ENCODE measurements at regions not wholly inside any gene's neighbourhood (a gene's known extent, or its start where the extent isn't known, plus 50 kb on each side); places are given as distances from the start of the nearest gene placed in this dataset.

DNA sequence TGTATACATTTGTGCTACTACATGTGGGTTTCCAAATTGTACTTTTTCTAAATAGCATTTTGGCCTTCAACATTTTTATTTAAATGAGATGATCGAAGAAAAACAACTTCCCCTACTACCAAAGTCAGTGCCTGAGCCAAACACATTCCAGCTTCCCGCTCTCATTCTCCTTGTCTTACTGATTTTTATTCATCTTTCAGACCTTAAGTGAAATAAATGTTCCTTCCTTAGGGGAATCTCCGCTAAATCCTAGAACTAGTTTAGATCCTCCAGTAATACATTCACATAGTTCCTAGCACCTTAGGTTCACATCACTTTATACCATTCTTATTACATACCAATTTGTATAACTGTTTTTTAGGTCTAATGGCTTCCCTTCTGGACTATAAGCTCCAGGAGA is 122.3 kb upstream of the COL3A1 start:
- no peak for DNase-seq (ENCODE audit: low spot score)

DNA sequence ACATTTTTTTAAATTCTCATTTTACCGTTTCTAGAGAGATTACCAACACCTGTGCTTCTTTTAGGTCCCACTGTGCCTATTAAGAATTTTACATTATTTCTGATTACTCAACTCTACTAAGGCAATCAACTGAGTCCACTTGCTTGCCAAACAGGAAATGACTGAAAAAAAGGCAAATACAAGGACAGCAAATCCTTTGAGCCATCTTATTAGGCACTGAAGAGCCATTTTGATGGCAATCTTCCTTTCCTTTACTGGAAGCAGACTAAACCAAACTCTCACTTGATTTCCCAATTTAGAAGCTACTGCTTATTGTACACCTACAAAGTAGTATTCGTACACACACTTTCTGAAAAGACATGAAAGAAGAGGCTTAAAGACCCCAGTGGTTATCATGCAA is 121.4 kb upstream of the COL3A1 start:
- DNase-seq (ENCODE audit: low spot score): no peak

DNA sequence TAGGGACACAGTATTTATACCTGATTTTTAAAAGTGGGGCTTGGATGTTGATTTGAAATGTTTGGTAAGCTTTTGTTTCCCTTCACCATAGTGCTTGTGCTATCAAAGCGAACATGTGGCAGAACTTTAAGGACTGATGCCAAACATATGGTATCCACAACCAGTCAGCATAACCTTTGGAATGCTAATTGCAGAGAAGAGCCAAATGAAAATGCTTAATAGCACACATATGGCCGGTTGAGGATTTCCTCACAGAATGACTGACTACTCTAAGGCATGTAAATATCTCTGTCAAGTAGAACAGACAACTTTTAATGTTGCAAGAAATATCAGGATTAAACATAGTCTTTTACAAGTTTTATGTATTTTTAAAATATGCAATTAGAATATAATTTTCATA is 120.9 kb upstream of the COL3A1 start:
- no peak for DNase-seq (ENCODE audit: low spot score)

DNA sequence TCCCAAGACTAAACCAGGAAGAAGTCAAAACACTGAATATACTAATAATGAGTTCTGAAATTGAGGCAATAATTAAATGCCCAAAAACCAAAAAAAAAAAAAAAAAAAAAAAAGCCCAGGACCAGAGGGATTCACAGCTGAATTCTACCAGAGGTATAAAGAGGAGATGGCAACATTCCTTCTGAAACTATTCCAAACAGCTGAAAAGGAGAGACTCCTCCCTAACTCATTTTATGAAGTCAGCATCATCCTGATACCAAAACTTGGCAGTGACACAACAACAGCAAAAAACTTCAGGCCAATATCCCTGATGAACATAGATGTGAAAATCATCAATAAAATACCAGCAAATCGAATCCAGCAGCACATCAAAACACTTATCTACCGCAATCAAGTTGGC is 108.5 kb upstream of the COL3A1 start:
- DNase-seq (ENCODE audit: low spot score): no peak

DNA sequence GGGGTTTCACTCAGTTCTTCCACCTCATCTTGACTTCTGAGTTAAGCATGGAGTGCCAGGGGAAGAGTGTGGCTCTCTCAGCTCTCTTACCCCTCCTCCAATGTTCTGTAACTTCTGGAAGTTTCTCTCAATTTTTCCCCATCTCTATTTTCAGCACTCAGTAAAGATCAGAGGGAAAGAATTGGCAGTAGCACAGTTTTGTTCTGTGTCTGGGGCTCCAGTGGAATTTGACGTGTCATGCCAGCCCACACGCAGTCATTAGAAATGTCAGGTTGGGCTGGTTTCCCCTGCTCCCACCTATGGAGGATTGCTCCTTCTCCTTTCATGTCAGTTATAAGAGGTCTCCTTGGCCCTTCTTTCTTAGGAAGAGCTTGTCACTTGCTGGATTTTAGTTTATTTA is 104.6 kb upstream of the COL3A1 start:
- peak; percentile 1 for DNase-seq (ENCODE audit: low spot score)

DNA sequence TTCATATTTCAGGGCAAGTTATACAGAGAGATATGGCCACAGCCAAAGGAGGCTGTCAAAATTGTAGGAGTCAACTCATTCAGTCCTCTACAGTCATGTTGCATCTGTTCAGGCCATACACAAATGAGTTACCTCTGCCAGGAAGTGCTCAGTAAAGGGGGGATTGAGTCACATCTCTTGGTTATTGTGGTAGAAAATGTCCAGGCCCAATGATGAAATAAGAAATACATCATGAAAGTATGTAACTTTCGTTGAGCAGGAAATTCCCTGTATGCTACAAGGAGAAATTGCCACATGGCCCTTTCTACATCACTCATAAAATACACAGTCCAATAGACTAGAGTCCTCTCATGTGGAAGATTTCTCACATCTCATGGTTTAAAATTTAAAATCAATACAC is 103.9 kb upstream of the COL3A1 start:
- DNase-seq (ENCODE audit: low spot score): no peak

DNA sequence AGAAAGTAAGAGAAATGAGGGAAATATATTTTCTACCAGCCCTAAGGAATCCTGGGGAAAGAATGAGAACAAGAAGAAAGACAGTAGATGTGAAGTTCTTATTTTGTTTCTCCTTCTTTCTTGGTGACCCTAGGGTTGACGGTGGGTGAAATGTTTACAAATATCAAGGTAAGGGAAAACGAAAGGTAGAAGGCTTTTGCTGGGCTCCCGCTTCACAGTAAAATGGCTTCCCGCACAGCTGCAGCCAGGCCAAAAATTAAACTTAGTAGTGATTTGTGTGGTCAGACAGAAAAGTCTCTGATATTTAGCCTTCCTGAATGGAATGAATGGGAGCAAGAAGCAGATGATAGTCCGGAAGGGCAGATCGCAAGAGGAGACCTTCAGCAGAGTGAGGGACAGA is 99.1 kb upstream of the COL3A1 start:
- no peak for DNase-seq (ENCODE audit: low spot score)

DNA sequence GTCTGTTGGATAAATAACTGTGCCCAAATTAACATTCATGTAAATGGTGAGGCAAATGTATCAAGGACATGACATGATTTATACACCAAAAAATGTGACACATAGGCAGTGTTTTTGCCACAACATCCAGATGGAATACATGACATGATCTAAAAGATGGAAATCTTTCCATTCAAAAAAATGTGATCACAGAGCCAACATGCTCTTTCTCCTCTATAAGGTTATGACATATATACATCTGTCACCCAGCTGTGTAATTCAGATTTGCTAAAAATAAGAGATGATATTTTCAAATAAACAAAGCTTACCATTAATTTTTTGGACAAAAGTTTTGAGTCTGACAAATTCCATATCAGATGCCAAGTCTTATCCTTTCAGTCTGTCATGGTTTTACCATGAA is 95.5 kb upstream of the COL3A1 start:
- no peak for DNase-seq (ENCODE audit: low spot score)

DNA sequence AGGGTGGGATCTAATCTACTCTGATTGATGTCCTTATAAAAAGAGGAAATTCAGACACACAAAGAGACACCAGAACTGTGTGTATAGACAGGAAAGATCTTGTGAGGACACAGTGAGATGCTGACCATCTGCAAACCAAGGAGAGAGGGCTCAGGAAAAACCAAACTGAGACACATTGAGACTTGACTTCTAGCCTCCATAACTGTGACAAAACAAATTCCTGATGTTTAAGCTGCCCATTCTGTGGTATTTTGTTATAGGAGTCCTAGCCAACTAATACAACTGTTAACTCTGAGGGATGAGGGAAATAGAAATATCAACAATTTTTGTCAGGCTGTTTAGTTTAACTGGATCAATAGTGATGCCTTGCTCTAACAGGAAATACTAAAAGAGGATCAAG is 93.4 kb upstream of the COL3A1 start:
- no peak for DNase-seq (ENCODE audit: low spot score)

DNA sequence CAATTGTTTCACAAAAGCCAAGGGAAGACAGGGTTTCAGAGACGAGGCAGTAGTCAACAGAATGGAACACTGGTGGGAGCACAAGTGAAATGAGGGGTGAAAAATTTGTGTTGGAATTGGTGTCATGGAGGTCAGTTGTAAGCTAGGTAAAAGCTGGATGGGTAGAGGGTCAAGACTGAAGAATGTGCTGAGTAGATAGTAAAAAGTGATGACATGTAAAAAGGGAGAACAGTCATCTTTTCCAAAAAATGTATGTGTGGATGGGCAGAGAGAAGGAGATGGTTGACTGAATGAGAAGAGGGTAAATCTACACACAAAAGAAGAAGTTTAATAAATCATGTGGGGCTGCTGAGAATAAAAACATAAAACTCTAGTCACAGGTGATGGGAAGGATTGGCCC is 92.7 kb upstream of the COL3A1 start:
- DNase-seq (ENCODE audit: low spot score): no peak

DNA sequence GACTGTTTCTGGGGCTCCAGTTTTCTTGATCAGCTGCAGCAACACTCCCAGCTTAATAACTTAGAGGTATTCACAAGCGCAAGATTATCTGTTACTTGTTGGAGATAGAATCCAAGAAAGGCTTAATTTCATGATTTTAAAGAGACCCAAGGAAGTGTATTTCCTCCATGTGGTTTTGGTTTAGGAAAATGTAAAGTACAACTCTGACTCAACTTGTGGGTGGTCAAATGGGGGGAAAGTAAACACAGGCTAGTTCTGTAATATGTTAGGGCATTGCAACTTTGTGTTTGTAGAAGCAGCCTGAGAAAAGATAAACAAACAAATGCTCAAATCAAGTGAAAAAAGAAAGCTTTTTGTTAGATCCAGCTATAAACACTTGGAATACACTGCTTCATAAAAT is 90.1 kb upstream of the COL3A1 start:
- no peak for DNase-seq (ENCODE audit: low spot score)

DNA sequence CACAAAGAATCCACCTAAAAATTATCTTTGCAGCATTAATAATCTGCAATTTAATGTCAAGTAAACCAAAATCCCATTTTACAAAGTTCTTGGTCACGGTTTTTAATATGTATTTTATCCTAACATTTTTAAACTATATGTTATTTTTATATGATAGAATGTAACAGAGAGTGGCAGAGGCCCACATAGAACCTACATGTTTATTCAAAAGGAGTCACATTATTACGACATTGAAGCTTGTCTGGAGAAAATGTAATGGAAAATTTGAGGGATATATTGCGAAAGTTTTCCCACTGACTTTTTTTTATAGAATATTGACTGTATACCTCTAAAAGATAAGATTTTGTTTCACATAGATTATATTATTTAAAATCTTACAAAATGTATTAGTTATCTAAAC is 89.7 kb upstream of the COL3A1 start:
- no peak for DNase-seq (ENCODE audit: low spot score)

DNA sequence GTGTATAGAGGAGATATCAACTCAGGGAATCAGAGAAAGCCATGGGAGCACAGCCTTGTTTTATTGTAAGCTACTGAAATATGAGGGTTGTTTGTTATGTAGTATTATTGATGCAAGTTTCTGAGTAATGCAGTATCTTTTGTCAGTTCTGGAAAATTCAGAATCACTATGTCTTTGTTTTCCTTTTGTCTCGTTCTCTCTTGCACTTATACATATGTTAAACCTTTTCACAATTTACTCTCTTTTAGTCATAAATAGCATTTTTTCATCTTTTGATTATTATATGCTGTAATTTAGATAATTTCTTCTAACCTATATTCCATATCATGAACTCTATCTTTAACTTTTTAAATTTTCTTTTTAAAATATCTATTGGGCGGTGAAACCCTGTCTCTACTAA is 85.0 kb upstream of the COL3A1 start:
- no peak for DNase-seq (ENCODE audit: low spot score)

DNA sequence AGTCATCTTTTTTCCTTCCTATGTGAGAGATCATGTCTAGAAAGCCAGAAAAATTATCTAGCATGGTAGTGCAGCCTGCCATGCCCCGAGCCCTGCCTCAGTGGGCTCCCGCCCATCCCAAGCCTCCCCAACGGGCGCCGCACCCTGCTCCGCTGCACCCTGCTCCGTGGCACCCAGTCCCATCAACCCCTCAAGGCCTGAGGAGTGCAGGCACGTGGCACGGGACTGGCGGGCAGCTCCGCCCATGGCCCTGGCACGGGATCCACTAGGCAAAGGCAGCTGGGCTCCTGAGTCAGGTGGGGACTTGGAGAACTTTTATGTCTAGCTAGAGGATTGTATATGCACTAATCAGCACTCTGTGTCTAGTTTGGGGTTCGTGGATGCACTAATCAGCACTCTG is 83.4 kb upstream of the COL3A1 start:
- no peak for DNase-seq (ENCODE audit: low spot score)

DNA sequence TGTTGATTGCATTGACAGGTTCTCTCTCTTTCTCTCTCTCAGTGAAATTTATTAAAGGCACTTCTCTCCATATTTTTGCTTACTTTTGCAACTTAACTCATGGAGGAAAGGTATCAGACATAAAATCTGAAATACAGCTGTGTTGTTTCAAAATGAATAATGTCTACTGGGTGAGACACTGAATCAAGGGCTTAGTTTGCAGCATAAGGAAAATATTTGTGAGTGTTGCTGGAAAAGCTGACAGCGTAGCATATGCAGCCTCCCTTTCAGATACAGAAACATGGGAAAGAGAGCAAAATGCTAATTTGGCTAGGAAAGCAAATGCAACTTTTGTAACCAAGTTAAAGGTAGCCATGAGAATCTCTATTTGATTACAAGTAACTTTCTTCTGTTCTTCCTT is 81.5 kb upstream of the COL3A1 start:
- no peak for DNase-seq (ENCODE audit: low spot score)

DNA sequence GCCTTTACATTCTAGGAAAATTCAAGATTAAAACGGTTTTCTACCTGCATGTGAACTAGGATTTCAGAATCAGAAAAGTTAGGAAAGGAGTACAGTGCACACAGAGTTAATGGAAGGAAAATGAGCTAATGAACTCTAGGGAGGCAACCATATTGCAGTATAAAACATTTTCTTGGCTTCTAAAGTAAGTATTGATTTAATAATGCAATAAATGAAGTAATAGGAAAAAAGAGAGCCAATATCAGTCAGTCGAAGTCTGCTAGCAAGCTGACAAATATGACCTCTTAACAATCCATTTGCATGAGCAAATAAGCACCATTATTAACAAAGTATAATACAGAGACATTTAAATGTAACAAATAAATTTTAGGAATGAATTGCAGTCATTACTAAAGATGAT is 80.2 kb upstream of the COL3A1 start:
- DNase-seq (ENCODE audit: low spot score): no peak

DNA sequence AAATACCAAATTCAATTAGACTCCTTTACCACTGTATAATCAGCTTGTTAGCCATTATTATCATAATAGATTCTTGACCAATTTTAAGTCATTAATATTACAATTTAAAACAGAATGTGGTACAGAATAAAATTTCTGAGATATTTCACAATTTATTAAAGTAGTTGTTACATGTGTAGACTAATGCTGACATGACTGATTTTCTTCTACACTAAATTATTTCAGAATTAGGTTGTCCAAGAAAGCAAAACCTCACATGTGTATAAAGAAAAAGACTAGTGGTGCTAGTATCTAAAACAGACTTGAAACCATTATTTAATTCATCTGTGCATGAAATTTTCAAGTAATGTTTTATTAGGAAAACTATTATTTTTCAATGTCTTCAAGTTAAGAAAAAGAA is 79.2 kb upstream of the COL3A1 start:
- DNase-seq (ENCODE audit: low spot score): no peak

DNA sequence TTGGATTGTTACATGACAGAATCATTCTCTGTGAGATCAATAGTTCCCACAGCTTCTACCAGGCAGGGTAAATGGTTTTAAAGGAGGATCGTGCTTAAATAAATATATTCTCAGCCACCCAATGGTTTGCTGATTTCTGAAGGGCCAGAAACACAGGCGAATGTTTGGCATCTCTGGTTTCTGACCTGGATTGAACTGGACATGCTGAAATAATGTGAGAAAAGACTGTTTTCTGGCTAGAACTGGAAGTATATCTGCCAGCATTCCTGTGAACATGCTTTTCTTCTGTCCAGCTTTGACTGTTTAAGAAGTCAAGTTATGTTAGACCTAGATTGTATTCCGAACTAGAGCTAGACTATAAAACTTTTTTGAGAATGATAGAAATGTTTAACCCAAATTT is 77.1 kb upstream of the COL3A1 start:
- DNase-seq (ENCODE audit: low spot score): no peak

DNA sequence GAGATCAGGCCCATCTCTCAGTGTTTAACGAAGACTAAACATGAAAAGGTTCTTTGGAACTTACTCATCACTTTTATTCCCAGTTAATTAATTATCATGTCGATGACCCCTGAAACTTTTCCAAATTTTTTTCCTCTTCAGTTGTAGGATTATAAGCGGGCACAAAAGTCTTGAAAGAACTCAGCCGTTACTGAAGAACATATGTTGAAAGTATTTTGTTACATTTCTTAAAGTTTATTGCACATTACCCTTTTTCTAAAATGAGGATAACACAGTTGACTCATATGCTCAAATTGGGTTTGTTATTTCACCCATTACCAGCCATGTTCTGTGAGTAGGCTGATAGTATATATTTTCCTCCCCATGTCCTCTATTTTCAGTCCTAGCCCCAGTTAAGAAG is 75.9 kb upstream of the COL3A1 start:
- no peak for DNase-seq (ENCODE audit: low spot score)

DNA sequence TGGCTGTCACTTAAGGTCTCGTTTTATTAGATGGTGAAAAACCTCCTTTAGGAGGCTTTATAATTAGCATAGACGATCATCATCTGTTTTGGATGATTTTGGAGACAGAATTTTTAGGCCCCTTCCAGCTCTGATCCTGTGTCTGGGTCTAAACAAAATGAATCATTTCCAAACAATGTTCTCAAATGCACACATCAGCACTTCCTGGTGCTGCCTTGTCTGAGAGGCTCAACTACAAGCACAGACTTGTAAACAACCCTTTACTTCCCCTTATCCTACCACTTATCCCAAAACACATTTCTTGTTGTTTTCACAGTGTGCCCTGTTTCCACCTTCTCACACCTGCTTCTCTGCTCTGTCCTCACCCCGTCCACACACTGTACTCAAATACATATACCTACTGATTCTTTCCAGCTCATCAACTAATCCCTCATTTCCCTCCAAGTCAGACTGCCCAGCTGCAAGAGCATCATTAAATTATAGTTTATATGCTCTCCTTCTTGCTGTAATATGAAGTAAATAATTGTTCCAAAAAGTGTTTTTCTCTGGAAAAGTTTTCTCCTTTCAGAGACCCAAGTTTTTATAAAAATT is 71.2 kb upstream of the COL3A1 start:
- no peak for DNase-seq (ENCODE audit: low spot score)

DNA sequence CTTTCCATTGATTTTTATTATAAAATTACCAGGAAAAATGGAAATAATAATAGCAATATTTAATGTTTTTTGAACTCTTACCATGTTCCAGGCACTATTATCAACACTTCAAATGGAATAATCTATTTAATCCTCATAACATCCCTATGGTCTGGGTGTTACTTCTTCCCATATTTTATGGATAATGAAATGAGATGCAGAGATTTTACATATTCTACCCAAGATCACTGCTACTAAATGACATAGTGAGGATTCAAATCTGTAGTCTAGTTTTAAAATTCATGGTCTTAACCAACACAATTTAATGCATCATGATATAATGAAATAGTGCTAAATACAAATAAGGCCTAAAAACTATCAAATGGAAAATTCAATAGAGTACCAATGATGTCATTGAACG is 70.4 kb upstream of the COL3A1 start:
- DNase-seq (ENCODE audit: low spot score): no peak

DNA sequence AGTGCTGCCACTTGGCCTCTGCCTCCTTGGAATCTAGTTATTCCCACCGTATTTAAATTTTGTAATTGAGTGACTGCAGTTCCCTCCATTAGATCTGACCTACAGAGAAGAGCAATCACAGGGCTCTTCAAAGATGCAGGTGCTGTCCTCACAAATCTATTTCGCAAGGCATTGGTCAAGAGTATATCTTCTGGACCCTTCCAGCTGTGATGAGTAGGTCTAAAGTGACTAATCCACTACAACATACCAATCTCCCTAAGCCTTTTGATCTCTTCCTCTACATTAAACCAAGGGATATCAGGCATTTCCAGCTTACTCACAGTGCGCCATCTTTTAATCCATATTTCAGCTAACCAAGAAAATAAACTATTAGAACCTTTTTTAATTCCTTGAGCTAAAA is 65.1 kb upstream of the COL3A1 start:
- no peak for DNase-seq (ENCODE audit: low spot score)

DNA sequence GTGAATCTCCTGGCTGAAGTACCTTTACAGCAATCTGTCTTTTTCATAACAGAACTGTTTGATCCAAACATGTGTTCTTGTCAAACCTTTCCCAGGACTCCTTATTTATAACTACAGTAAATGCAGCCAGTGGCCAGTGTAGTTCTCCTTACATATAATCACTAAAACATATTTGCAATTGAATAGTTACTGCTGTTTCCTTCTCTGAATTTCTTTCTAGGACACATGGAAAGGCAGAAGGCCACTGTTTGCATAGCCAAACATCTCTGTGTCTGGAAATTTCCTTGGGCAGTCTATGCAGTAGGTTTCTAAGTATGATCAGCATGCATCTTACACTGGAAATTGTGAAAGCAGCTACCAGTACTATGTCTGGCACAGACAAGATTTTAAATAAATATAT is 57.4 kb upstream of the COL3A1 start:
- DNase-seq (ENCODE audit: low spot score): no peak

DNA sequence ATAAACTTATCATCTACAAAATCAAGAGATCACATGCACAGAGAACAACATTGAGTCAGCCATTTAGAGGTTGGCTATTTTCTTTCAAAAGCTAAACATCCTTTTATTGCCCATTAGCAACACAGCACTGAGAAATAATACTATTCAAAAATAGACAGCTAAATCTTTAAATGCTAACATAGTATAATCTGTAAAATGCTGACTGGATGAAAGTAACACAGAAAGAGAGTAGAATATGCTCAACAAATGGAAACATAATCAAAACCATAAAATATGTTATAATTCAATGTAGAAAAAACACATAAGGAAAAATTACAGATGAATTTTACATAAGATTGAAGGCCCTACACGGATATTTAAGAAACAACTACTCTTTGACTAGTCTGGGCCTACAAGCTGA is 56.5 kb upstream of the COL3A1 start:
- no peak for DNase-seq (ENCODE audit: low spot score)

DNA sequence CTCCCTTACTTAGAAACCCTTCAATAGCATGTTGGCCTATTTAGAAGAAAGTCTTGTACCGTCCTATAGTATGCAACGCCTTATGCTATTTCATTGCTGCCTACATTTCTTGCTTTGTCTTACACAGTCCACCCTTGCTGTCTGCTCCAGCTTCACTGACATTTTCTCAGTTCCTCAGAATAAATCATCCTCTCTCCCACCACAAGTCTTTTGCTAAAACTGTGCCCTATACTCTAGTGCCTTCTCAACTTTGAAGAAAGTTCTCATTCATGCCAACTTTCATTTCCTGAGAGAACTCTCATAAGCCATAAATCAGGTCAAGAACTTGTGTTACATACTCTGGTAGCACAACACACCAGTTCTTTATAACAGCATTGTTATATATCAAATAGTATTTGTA is 54.3 kb upstream of the COL3A1 start:
- DNase-seq (ENCODE audit: low spot score): no peak
